NCI-H774 (cell line): ENCODE measurements at regions not wholly inside any gene's neighbourhood (a gene's known extent, or its start where the extent isn't known, plus 50 kb on each side); places are given as distances from the start of the nearest gene placed in this dataset.
"Not testable (repeated sequence)": the region's sequence is repeated elsewhere in the genome, so short reads cannot be mapped to it uniquely, and the experiment has no call there.

Source experiments
- DNase-seq: peaks from one replicate; lab custom pipeline; 2025; lab: John Stamatoyannopoulos, UW

- no peak for DNase-seq
These were observed 305.4 kb downstream of the MTX2 start for GRCh38 chr2:176574484-176575236.

GRCh38 chr2:176575237-176575744, 306.0 kb downstream of the MTX2 start:
- DNase-seq: no peak

- DNase-seq: no peak
These were observed 307.8 kb downstream of the MTX2 start for GRCh38 chr2:176577054-176577453.

DNA sequence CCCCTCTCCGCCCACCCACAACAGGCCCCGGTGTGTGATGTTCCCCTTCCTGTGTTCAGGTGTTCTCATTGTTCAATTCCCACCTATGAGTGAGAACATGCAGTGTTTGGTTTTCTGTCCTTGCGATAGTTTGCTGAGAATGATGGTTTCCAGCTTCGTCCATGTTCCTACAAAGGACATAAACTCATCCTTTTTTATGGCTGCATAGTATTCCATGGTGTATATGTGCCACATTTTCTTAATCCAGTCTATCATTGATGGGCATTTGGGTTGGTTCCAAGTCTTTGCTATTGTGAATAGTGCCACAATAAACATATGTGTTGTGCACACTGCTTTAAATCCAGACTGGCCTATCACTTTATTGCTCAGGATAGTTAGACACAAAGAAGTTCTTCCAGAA, 309.1 kb downstream of the MTX2 start:
- not testable (repeated sequence) for DNase-seq

DNA sequence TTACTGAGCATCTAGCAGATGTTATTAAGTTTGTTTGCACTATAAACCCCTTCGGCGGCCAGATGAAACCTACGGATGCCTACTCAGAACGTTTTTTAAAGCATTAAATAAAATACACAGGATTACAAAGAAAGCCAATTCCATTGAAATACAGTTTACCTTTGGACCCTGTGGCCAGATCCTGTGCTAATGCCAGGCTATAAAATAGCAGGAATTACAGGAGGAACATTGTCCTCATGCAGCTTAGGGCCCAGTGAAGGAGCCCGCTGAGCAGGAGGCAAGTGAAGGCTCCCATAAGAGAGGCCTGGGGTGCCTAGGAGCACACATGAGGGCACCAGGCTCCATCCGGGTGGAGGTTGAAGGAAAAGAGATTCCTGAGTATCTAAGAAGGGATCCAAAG, 310.4 kb downstream of the MTX2 start:
- no peak for DNase-seq

GRCh38 chr2:176581557-176582165, 312.4 kb downstream of the MTX2 start:
- no peak for DNase-seq

DNA sequence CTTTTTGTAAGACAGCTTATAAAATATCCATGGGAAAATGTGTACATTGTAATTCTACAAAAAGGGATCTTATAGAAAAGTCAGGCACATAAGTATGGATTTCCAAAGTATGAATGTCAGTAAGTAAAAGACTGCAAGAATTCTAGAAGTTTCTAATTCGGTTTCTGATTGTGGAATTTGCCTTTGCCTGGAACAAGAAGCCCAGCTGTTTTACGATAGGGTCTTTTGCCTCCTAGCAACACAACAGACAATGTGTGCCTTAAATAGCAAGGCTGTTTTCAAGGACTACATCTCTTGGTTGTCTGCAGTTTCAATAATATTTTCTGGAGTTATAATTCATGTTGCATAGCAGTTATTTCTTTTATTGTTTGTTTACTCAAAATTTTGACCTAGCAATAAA, 312.9 kb downstream of the MTX2 start:
- no peak for DNase-seq

- no peak for DNase-seq
These were observed 313.8 kb downstream of the MTX2 start for GRCh38 chr2:176582990-176583481.

GRCh38 chr2:176583607-176584006, 314.4 kb downstream of the MTX2 start:
- DNase-seq: no peak

- DNase-seq: no peak
These were observed 315.1 kb downstream of the MTX2 start for GRCh38 chr2:176584333-176584732.

- DNase-seq: no peak
These were observed 316.0 kb downstream of the MTX2 start for GRCh38 chr2:176585291-176585690.

- no peak for DNase-seq
These were observed 316.5 kb downstream of the MTX2 start for GRCh38 chr2:176585791-176586190.

GRCh38 chr2:176589287-176589686, 320.0 kb downstream of the MTX2 start:
- no peak for DNase-seq

- no peak for DNase-seq
These were observed 320.7 kb downstream of the MTX2 start for GRCh38 chr2:176589825-176590440.

GRCh38 chr2:176592216-176592615, 323.0 kb downstream of the MTX2 start:
- no peak for DNase-seq

DNA sequence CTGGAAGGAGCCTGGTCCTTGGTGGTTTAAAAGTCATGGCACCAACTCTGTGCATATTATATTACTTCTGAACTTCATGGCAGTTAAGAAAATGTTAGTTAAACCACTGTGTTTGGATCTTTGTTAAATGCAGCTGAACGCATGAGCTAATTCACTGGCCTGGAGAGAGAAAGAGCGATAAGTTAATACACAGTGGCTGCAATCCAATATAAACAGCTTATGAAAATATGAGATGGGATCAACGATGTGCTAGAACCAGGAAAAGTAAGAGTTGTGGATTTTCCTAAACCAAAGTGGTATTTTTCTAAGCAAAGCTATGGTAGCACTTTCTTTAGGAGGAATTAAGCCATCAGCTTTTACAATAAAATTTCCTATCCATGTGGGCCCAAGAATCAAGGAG, 326.7 kb downstream of the MTX2 start:
- DNase-seq: no peak

DNA sequence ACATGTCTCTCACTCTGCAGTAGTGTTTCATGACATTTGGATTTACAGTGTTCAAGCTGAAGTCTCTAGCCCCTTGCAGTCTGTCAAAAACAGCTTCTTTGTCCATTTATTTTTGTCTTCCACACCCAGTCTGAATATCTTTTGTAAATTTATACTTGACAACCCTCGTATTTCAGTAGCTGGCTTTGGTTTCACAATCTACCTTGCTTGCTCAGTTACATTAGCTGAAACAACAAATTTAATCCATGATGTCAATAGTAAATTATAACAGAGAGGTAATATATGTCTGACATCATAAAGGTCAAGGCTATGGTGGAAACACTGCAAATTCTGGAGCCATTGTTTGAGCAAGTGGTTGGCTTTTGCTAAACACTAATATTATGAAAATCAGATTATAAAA, 328.7 kb downstream of the MTX2 start:
- no peak for DNase-seq

DNA sequence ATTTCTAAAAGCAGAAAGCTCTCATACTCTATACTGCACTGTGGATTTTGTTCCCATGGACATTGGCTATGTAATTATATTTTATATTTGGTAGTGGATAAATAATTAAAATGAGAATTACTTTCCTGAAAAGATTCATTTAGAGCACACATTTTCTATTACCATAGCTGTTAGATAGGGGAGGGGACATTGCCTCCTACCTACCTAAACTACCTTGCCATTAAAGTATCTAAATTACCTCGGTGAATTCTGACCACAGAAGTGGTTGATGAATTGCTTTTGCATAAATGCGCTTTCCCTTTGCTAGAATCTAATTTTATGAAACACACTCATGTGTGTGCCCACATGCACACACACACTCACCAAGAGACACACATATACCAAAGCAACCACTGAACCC, 329.1 kb downstream of the MTX2 start:
- DNase-seq: no peak

GRCh38 chr2:176599796-176600485, 330.7 kb downstream of the MTX2 start:
- DNase-seq: no peak

DNA sequence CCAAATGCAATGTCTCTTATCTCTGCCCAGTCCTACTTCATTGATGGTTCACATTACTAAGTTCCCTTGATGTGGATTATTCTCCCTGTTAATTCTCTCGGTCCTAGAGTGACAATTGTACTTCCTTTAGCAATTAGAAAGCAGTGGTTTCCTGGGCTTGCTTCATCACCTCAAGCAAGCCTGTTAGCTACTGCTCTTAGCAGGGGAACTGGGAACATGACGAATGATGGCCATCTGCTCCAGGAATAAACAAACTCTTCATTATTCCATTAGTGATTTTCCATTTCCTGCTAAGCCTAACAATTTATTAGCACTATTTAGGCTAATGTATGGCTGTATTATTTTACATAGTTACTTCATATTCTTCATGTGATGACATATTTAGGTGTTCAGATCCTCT, 331.8 kb downstream of the MTX2 start:
- DNase-seq: no peak

DNA sequence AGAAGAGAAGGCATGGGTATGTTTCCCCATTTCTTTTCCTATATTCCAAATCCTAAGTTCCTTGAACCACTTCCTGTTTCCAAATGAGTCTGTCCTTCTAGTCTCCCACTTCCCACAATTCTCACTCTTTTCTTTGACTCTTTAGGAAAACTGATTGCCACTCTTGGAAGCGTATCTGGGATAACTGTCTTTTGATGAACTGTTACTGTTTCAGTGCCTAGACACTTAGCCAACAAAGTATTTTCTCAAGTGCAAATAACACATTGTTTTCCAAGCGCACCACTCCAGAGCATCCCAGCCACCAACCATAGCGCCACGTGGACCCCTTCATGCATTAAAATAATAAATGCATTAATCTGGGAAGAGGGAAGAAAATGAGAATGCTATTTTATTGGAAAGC, 342.8 kb downstream of the MTX2 start:
- DNase-seq: no peak

DNA sequence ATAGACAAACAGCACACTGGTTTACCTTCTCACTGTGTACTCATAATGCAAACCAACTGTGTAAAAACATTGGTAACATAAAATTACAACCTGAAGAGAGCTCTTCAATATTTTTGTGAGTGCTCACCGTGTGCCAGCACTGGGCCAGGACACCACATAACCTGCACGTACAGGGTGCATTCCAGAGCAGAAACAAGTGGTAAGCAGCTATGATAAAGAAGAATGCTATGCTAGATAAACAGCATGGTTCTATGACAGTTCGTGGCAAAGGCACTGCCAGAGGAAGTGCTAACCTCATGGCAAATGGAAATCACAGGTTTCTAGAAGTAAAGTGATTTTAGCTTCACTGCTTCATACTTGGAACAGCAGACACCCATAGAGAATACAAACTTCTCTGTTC, 343.5 kb downstream of the MTX2 start:
- DNase-seq: no peak
